Peyer's patch (tissue), 4 donors: ENCODE measurements at regions not wholly inside any gene's neighbourhood (a gene's known extent, or its start where the extent isn't known, plus 50 kb on each side); places are given as distances from the start of the nearest gene placed in this dataset.

ENCODE experiments used
- DNase-seq, 3 donors: peaks; one replicate each; pipeline ENCODE4 v3.0.0-alpha.2; 2017 to 2019
- H3K27ac ChIP-seq, 4 donors: fragments of 200-600 bp; sonication (generic); one replicate each; pipeline ENCODE4 v1.5.1; 2016 to 2019
- H3K27me3 ChIP-seq, 2 donors: fragments of 200-600 bp; sonication (generic); one replicate each; pipeline ENCODE4 v1.5.1; 2019
- H3K36me3 ChIP-seq, 3 donors: fragments of 200-600 bp; sonication (generic); one replicate each; pipeline ENCODE4 v1.5.1; 2016 to 2019
- H3K4me1 ChIP-seq, 4 donors: fragments of 200-600 bp; sonication (generic); one replicate each; pipeline ENCODE4 v1.5.1; 2016 to 2019
- H3K4me3 ChIP-seq, 4 donors: fragments of 200-600 bp; sonication (generic); 1 replicate in 3 of 4; 2 replicates in 1 of 4; pipeline ENCODE4 v1.5.1; 2016 to 2019; ENCODE audit warnings: mild to moderate bottlenecking in 1 of 4
- H3K9me3 ChIP-seq, 4 donors: fragments of 200-600 bp; sonication (generic); one replicate each; pipeline ENCODE4 v1.5.1; 2016 to 2019; ENCODE audit warnings: mild to moderate bottlenecking in 1 of 4
- POLR2A ChIP-seq, 2 donors: fragments of 450-650 bp; IDR thresholded peaks; one replicate each; pipeline ENCODE4 v1.5.1; 2017; ENCODE audit warnings: antibody characterized with exemption in 2 of 2, mild to moderate bottlenecking in 2 of 2, moderate library complexity in 2 of 2
- TF ChIP-seq, protein P1 (sequence below), 6 experiments: fragments of 450-650 bp in 4 of 6; fragments of 200-600 bp in 2 of 6; sonication (generic) in 1 of 6; IDR thresholded peaks; one replicate each; pipeline ENCODE4 v1.5.1; 2017 to 2019; ENCODE audit warnings: antibody characterized with exemption in 6 of 6, mild to moderate bottlenecking in 3 of 6, moderate library complexity in 1 of 6

GRCh38 chr14:26990946-26991345 is 393.1 kb upstream of the NOVA1 start:
- Histone ChIP-seq H3K36me3 (no peaks in the 10 kb centered on the region), H3K27me3 (no peaks in the 10 kb centered on the region), H3K27ac (no peak overlapping the region), H3K9me3 (no peaks in the 10 kb centered on the region), H3K4me1 (no peaks in the 10 kb centered on the region), H3K4me3 (no peak overlapping the region)
- TF ChIP-seq, protein P1, sequence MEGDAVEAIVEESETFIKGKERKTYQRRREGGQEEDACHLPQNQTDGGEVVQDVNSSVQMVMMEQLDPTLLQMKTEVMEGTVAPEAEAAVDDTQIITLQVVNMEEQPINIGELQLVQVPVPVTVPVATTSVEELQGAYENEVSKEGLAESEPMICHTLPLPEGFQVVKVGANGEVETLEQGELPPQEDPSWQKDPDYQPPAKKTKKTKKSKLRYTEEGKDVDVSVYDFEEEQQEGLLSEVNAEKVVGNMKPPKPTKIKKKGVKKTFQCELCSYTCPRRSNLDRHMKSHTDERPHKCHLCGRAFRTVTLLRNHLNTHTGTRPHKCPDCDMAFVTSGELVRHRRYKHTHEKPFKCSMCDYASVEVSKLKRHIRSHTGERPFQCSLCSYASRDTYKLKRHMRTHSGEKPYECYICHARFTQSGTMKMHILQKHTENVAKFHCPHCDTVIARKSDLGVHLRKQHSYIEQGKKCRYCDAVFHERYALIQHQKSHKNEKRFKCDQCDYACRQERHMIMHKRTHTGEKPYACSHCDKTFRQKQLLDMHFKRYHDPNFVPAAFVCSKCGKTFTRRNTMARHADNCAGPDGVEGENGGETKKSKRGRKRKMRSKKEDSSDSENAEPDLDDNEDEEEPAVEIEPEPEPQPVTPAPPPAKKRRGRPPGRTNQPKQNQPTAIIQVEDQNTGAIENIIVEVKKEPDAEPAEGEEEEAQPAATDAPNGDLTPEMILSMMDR (IDR thresholded peaks at IDR 0.05): no peak
- TF ChIP-seq POLR2A (IDR thresholded peaks at IDR 0.05): no peak
- no peak for DNase-seq

DNA sequence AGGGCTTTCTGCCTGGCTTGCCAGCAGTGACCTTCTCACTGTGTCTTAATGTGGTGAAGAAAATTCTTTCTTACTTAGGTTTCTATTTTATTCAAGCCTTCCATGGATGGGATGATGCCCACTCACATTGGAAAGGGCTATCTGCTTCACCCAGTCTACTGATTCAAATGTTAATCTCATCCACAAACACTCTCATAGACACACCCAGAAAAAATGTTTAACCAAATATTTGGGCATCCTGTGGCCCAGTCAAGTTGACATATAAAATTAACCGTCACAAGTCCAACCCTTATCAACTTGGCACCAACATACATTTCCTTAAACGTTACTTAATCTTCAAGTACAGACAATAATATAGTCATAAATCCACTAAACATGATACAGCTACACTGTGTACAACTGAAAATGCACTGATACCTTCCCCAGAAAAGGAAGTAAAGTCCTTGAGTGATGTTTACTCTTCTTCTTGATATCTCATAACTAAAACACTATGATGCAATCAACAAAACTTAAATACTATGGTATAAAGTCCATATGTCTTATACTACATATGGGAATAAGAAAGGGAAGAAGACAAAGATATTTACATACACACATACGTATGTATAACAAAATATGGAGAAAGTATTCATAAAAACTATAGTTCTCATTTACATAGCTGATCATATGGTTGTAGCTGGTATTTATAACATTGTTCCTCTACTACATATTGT is 394.7 kb upstream of the NOVA1 start:
- H3K27me3 ChIP-seq: no peaks in the 10 kb centered on the region
- no peak overlapping the region for H3K4me3 ChIP-seq
- no peak for DNase-seq
- H3K36me3 ChIP-seq: no peaks in the 10 kb centered on the region
- TF ChIP-seq, protein P1 (IDR thresholded peaks at IDR 0.05): no peak
- TF ChIP-seq POLR2A (IDR thresholded peaks at IDR 0.05): no peak
- H3K4me1 ChIP-seq: no peaks in the 10 kb centered on the region
- no peaks in the 10 kb centered on the region for H3K9me3 ChIP-seq
- peak overlapping the region in 1 of 4 donors; percentile 5 for H3K27ac ChIP-seq

- Histone ChIP-seq H3K9me3 (no peaks in the 10 kb centered on the region), H3K36me3 (no peaks in the 10 kb centered on the region), H3K4me1 (no peaks in the 10 kb centered on the region), H3K27ac (no peak overlapping the region), H3K4me3 (no peak overlapping the region), H3K27me3 (no peaks in the 10 kb centered on the region)
- no peak for TF ChIP-seq POLR2A (IDR thresholded peaks at IDR 0.05)
- TF ChIP-seq, protein P1 (IDR thresholded peaks at IDR 0.05): no peak
- no peak for DNase-seq
Measured at GRCh38 chr14:26993556-26993955, 395.7 kb upstream of the NOVA1 start.

GRCh38 chr14:26995301-26995700 is 397.5 kb upstream of the NOVA1 start:
- no peak overlapping the region for H3K4me3 ChIP-seq
- no peaks in the 10 kb centered on the region for H3K4me1 ChIP-seq
- TF ChIP-seq, protein P1 (IDR thresholded peaks at IDR 0.05): no peak
- TF ChIP-seq POLR2A (IDR thresholded peaks at IDR 0.05): no peak
- no peak overlapping the region for H3K27ac ChIP-seq
- no peaks in the 10 kb centered on the region for H3K27me3 ChIP-seq
- no peaks in the 10 kb centered on the region for H3K9me3 ChIP-seq
- H3K36me3 ChIP-seq: no peaks in the 10 kb centered on the region
- DNase-seq: no peak

- Histone ChIP-seq H3K36me3 (no peaks in the 10 kb centered on the region), H3K27ac (no peak overlapping the region), H3K4me1 (no peaks in the 10 kb centered on the region), H3K9me3 (no peaks in the 10 kb centered on the region), H3K4me3 (no peak overlapping the region), H3K27me3 (no peaks in the 10 kb centered on the region)
- TF ChIP-seq, protein P1 (IDR thresholded peaks at IDR 0.05): no peak
- TF ChIP-seq POLR2A (IDR thresholded peaks at IDR 0.05): no peak
- DNase-seq: no peak
Measured at GRCh38 chr14:26996246-26996645, 398.4 kb upstream of the NOVA1 start.
